ENCODE measurements at regions not wholly inside any gene's neighbourhood (a gene's known extent, or its start where the extent isn't known, plus 50 kb on each side); places are given as distances from the start of the nearest gene placed in this dataset.
A peak's percentile ranks its signal among the peaks of the same experiment; 100 is the strongest.

GRCh38 chr2:208983486-208983885 is 440.4 kb upstream of the MAP2 start:
- intact Hi-C loops (cut with DNase I): no loop called here
- no peaks in the 10 kb centered on the region for H3K9me3 ChIP-seq
- H3K4me1 ChIP-seq: no peaks in the 10 kb centered on the region
- DNase-seq (peak in 2 of 4 donors; percentile 1 to 11), ATAC-seq (no peak)
- H3K36me3 ChIP-seq: no peaks in the 10 kb centered on the region
- no peak overlapping the region for H3K4me3 ChIP-seq
- H3K27me3 ChIP-seq: no peaks in the 10 kb centered on the region
- H3K27ac ChIP-seq: no peak overlapping the region
- no peak for TF ChIP-seq CTCF (IDR thresholded peaks at IDR 0.05)

GRCh38 chr2:208984376-208985090 is 439.3 kb upstream of the MAP2 start:
- H3K36me3 ChIP-seq: no peaks in the 10 kb centered on the region
- TF ChIP-seq CTCF (IDR thresholded peaks at IDR 0.05): no peak
- H3K4me1 ChIP-seq: no peaks in the 10 kb centered on the region
- H3K9me3 ChIP-seq: no peaks in the 10 kb centered on the region
- no peak overlapping the region for H3K27ac ChIP-seq
- DNase-seq (no peak), ATAC-seq (peak; percentile 53)
- H3K4me3 ChIP-seq: no peak overlapping the region
- intact Hi-C loops (cut with DNase I): no loop called here
- no peaks in the 10 kb centered on the region for H3K27me3 ChIP-seq

GRCh38 chr2:208985644-208986043 is 438.2 kb upstream of the MAP2 start:
- no peak for ATAC-seq
- Histone ChIP-seq H3K27me3 (no peaks in the 10 kb centered on the region), H3K9me3 (no peaks in the 10 kb centered on the region), H3K4me1 (no peaks in the 10 kb centered on the region), H3K4me3 (no peak overlapping the region), H3K27ac (no peak overlapping the region), H3K36me3 (no peaks in the 10 kb centered on the region)
- intact Hi-C loops (cut with DNase I): no loop called here
- DNase-seq: no peak
- TF ChIP-seq CTCF (IDR thresholded peaks at IDR 0.05): no peak

- intact Hi-C loops (cut with DNase I): no loop called here
- DNase-seq: no peak
- H3K27ac ChIP-seq: no peak overlapping the region
Measured at GRCh38 chr2:208990716-208991115, 433.1 kb upstream of the MAP2 start.

GRCh38 chr2:208999911-209000310 is 423.9 kb upstream of the MAP2 start:
- Histone ChIP-seq H3K36me3 (no peaks in the 10 kb centered on the region), H3K4me3 (no peak overlapping the region), H3K27ac (no peak overlapping the region), H3K9me3 (peaks cover 0 to 22% of the 10 kb centered on the region in 2 donors), H3K27me3 (no peaks in the 10 kb centered on the region), H3K4me1 (no peaks in the 10 kb centered on the region)
- DNase-seq: no peak
- TF ChIP-seq CTCF (IDR thresholded peaks at IDR 0.05): no peak
- no peak for ATAC-seq
- intact Hi-C loops (cut with DNase I): no loop called here

More at GRCh38 chr2:208990716-208991115, 433.1 kb upstream of the MAP2 start:
- Histone ChIP-seq H3K4me3 (no peak overlapping the region), H3K4me1 (no peaks in the 10 kb centered on the region), H3K9me3 (peaks cover 0 to 5% of the 10 kb centered on the region in 2 donors), H3K36me3 (no peaks in the 10 kb centered on the region), H3K27me3 (no peaks in the 10 kb centered on the region)
- ATAC-seq: no peak
- TF ChIP-seq CTCF (IDR thresholded peaks at IDR 0.05): no peak
